Cardiac fibroblast (primary cell): ENCODE measurements at regions not wholly inside any gene's neighbourhood (a gene's known extent, or its start where the extent isn't known, plus 50 kb on each side); places are given as distances from the start of the nearest gene placed in this dataset.

Experiments used
- DNase-seq, 2 donors: peaks; one replicate each; pipeline versions ENCODE4 v3.0.0 to v3.0.0-alpha.2; 2010; ENCODE audit warnings: low read depth in 2 of 2
- H3K4me3 ChIP-seq, 2 donors: replicated peaks in 1 of 2; 1 replicate in 1 of 2; 2 replicates in 1 of 2; pipeline ENCODE4 v1.5.1; 2011; ENCODE audit warnings: low read depth in 2 of 2, low read length in 2 of 2, mild to moderate bottlenecking in 2 of 2, moderate library complexity in 1 of 2
- CTCF ChIP-seq: IDR thresholded peaks from one replicate; pipeline ENCODE4 v1.5.1; 2011; ENCODE audit warnings: low read depth, mild to moderate bottlenecking, low read length, inconsistent platforms

GRCh38 chr1:220366269-220366668 lies 94.0 kb upstream of the RAB3GAP2 start:
- no peak for TF ChIP-seq CTCF
- no peak for DNase-seq
- no peak overlapping the region for H3K4me3 ChIP-seq

- no peak overlapping the region for H3K4me3 ChIP-seq
- DNase-seq, result no peak
- no peak for TF ChIP-seq CTCF
These were observed 91.1 kb upstream of the RAB3GAP2 start for GRCh38 chr1:220363196-220363837.

- H3K4me3 ChIP-seq, result no peak overlapping the region
- DNase-seq, result no peak
- no peak for TF ChIP-seq CTCF
These were observed 85.0 kb upstream of the RAB3GAP2 start for GRCh38 chr1:220356981-220357850.

GRCh38 chr1:220353229-220354012 lies 81.2 kb upstream of the RAB3GAP2 start:
- DNase-seq, result no peak
- TF ChIP-seq CTCF, result no peak
- no peak overlapping the region for H3K4me3 ChIP-seq

- no peak overlapping the region for H3K4me3 ChIP-seq
These were observed 76.0 kb upstream of the RAB3GAP2 start for GRCh38 chr1:220348211-220348610.

More at GRCh38 chr1:220348211-220348610, 76.0 kb upstream of the RAB3GAP2 start:
- DNase-seq, result no peak
- no peak for TF ChIP-seq CTCF
